MCF 10A (cell line): ENCODE measurements at regions not wholly inside any gene's neighbourhood (a gene's known extent, or its start where the extent isn't known, plus 50 kb on each side); places are given as distances from the start of the nearest gene placed in this dataset.

Experiments used
- BruUV-seq: library from RNA; stranded (reverse); fragments of 400-500 nt; replicated peaks from 2 replicates; lab custom pipeline; 2021; lab: Mats Ljungman, UMichigan
- CTCF ChIA-PET: fragments of 300-600 bp; sonication (Branson Sonifier 250); formaldehyde crosslinking; extraction: SDS; loops from one replicate; lab custom pipeline; 2021; ENCODE audit warnings: antibody characterized with exemption, inconsistent platforms; lab: Yijun Ruan, JAX
- POLR2A ChIA-PET: fragments of 300-600, 350-650 bp; sonication (Branson Sonifier 250); formaldehyde crosslinking; extraction: SDS; loops from one replicate; lab custom pipeline; 2020; ENCODE audit warnings: antibody characterized with exemption, inconsistent platforms; lab: Yijun Ruan, JAX
- DNase-seq: peaks from one replicate; pipeline ENCODE4 v3.0.0-alpha.2; 2018; ENCODE audit not compliant: unreplicated experiment
- H3K27ac Mint-ChIP-seq: one replicate; pipeline ENCODE4 v1.8.0; 2022; ENCODE audit warnings: mild to moderate bottlenecking, low read depth, mixed read lengths; ENCODE audit not compliant: unreplicated experiment
- H3K27me3 Mint-ChIP-seq: one replicate; pipeline ENCODE4 v1.8.0; 2022; ENCODE audit warnings: mixed read lengths; ENCODE audit not compliant: insufficient read depth, unreplicated experiment
- H3K36me3 Mint-ChIP-seq: one replicate; pipeline ENCODE4 v1.8.0; 2022; ENCODE audit warnings: mild to moderate bottlenecking, moderate library complexity, mixed read lengths; ENCODE audit not compliant: insufficient read depth, unreplicated experiment
- H3K4me1 Mint-ChIP-seq: one replicate; pipeline ENCODE4 v1.8.0; 2022; ENCODE audit warnings: mixed read lengths; ENCODE audit not compliant: insufficient read depth, unreplicated experiment
- H3K4me3 Mint-ChIP-seq: one replicate; pipeline ENCODE4 v1.8.0; 2022; ENCODE audit warnings: mild to moderate bottlenecking, moderate library complexity, mixed read lengths; ENCODE audit not compliant: unreplicated experiment
- H3K9me3 Mint-ChIP-seq: one replicate; pipeline ENCODE4 v1.8.0; 2022; ENCODE audit warnings: mixed read lengths; ENCODE audit not compliant: unreplicated experiment
- CTCF ChIP-seq: fragments of 200-600 bp; IDR thresholded peaks from one replicate; pipeline ENCODE4 v1.8.0; 2022; ENCODE audit warnings: antibody characterized with exemption, mild to moderate bottlenecking; ENCODE audit not compliant: unreplicated experiment
- intact Hi-C: fragments of 100-400 bp; cut with micrococcal nuclease; formaldehyde crosslinking; loops from 2 replicates; pipeline ENCODE4 v1.14.1; 2022

- DNase-seq: no peak
- Mint-ChIP-seq H3K4me1 (peaks cover 20% of the 10 kb centered on the region), H3K4me3 (no peak overlapping the region), H3K36me3 (no peaks in the 10 kb centered on the region), H3K9me3 (no peaks in the 10 kb centered on the region), H3K27me3 (no peaks in the 10 kb centered on the region), H3K27ac (peak overlapping the region; percentile 21)
- no peak for TF ChIP-seq CTCF
- intact Hi-C loops: no loop called here
- no TSS peak for BruUV-seq
- POLR2A ChIA-PET: interaction anchor here (0.7 to 1.4 kb wide), 6 partner anchors 13 to 329 kb away, joined by 3 to 5 read pairs (median 3); no protein-coding TSS in a partner anchor
- CTCF ChIA-PET: interaction anchor here (0.6 to 2.5 kb wide), 10 partner anchors 11 to 734 kb away, joined by 3 to 9 read pairs (median 6); no protein-coding TSS in a partner anchor
Observed at GRCh38 chr1:61583703-61584102, 141.2 kb downstream of the TM2D1 start.

GRCh38 chr1:61581251-61581650, 143.7 kb downstream of the TM2D1 start:
- no TSS peak for BruUV-seq
- Mint-ChIP-seq H3K36me3 (no peaks in the 10 kb centered on the region), H3K27me3 (no peaks in the 10 kb centered on the region), H3K27ac (no peak overlapping the region), H3K4me1 (peaks cover 10% of the 10 kb centered on the region), H3K4me3 (no peak overlapping the region), H3K9me3 (peaks cover 7% of the 10 kb centered on the region)
- no peak for TF ChIP-seq CTCF
- ChIA-PET CTCF (interaction anchor here (1.7 kb wide), 1 partner anchor 531 kb away, joined by 4 read pairs; no protein-coding TSS in a partner anchor), POLR2A (interaction anchor here (1.0 to 1.2 kb wide), 2 partner anchors 11 to 56 kb away, joined by 3 to 4 read pairs; no protein-coding TSS in a partner anchor)
- intact Hi-C loops: no loop called here
- DNase-seq: no peak

GRCh38 chr1:61580417-61580816, 144.5 kb downstream of the TM2D1 start:
- peaks cover 7% of the 10 kb centered on the region for H3K9me3 Mint-ChIP-seq
- H3K27ac Mint-ChIP-seq: no peak overlapping the region
- no TSS peak for BruUV-seq
- H3K36me3 Mint-ChIP-seq: no peaks in the 10 kb centered on the region
- CTCF ChIA-PET: interaction anchor here (3.1 kb wide), 1 partner anchor 8 kb away, joined by 13 read pairs; no protein-coding TSS in a partner anchor
- H3K4me3 Mint-ChIP-seq: no peak overlapping the region
- peaks cover 3% of the 10 kb centered on the region for H3K4me1 Mint-ChIP-seq
- no peaks in the 10 kb centered on the region for H3K27me3 Mint-ChIP-seq
- POLR2A ChIA-PET: interaction anchor here (0.7 to 1.2 kb wide), 3 partner anchors 10 to 108 kb away, joined by 3 to 4 read pairs (median 3); no protein-coding TSS in a partner anchor
- TF ChIP-seq CTCF: no peak
- intact Hi-C loops: no loop called here
- peak; percentile 33 for DNase-seq

- no TSS peak for BruUV-seq
- Mint-ChIP-seq H3K36me3 (no peaks in the 10 kb centered on the region), H3K9me3 (peaks cover 7% of the 10 kb centered on the region), H3K27ac (no peak overlapping the region), H3K4me3 (no peak overlapping the region), H3K4me1 (no peaks in the 10 kb centered on the region), H3K27me3 (no peaks in the 10 kb centered on the region)
- DNase-seq: no peak
- ChIA-PET POLR2A (interaction anchor here (0.7 kb wide), 1 partner anchor 108 kb away, joined by 3 read pairs; no protein-coding TSS in a partner anchor), CTCF (interaction anchor here (3.1 kb wide), 1 partner anchor 9 kb away, joined by 13 read pairs; no protein-coding TSS in a partner anchor)
- intact Hi-C loops: no loop called here
- no peak for TF ChIP-seq CTCF
Observed at GRCh38 chr1:61579802-61580201, 145.1 kb downstream of the TM2D1 start.
